PC-9 (cell line): ENCODE measurements at regions not wholly inside any gene's neighbourhood (a gene's known extent, or its start where the extent isn't known, plus 50 kb on each side); places are given as distances from the start of the nearest gene placed in this dataset.

Experiments used
- EZH2 ChIP-seq: fragments of 200-600 bp; sonication (generic); IDR thresholded peaks from 2 replicates; pipeline ENCODE4 v1.8.0; 2017; ENCODE audit warnings: antibody characterized with exemption, low read depth
- TF ChIP-seq, protein P1 (sequence below): fragments of 200-600 bp; sonication (generic); conservative IDR thresholded peaks from 2 replicates; pipeline ENCODE4 v1.6.1; 2017; ENCODE audit warnings: mixed run types, antibody characterized with exemption, mild to moderate bottlenecking, moderate library complexity

DNA sequence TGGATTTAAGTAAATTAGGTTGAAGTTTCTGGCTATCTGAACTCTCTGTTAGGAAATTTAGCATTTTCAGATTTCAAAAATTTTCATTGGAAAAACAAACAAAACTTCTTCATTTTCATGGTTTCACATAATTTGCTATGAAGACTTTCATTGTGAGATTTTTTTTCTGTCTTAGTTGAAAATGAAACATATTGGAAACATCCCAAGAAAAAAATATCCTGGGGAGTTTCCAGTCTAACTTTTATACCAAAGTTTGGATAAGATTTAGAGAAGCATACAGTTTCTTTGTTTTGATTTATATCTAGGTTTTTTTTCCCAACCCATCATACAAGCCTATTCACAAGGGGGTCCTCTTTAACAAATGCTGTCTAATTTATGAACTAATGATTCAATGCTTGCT, 300.5 kb upstream of the SEMA3A start:
- TF ChIP-seq, protein P1, sequence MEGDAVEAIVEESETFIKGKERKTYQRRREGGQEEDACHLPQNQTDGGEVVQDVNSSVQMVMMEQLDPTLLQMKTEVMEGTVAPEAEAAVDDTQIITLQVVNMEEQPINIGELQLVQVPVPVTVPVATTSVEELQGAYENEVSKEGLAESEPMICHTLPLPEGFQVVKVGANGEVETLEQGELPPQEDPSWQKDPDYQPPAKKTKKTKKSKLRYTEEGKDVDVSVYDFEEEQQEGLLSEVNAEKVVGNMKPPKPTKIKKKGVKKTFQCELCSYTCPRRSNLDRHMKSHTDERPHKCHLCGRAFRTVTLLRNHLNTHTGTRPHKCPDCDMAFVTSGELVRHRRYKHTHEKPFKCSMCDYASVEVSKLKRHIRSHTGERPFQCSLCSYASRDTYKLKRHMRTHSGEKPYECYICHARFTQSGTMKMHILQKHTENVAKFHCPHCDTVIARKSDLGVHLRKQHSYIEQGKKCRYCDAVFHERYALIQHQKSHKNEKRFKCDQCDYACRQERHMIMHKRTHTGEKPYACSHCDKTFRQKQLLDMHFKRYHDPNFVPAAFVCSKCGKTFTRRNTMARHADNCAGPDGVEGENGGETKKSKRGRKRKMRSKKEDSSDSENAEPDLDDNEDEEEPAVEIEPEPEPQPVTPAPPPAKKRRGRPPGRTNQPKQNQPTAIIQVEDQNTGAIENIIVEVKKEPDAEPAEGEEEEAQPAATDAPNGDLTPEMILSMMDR = no peak
- no peak for TF ChIP-seq EZH2
